Liver (tissue), 8 donors: ENCODE measurements at regions not wholly inside any gene's neighbourhood (a gene's known extent, or its start where the extent isn't known, plus 50 kb on each side); places are given as distances from the start of the nearest gene placed in this dataset.

Source experiments
- DNase-seq: peaks from one replicate; pipeline ENCODE4 v3.0.0-alpha.2; 2017; ENCODE audit warnings: low spot score
- H3K27ac ChIP-seq, 2 donors: one replicate each; pipeline ENCODE4 v1.7.0; 2013; ENCODE audit warnings: inconsistent platforms in 2 of 2, low read length in 2 of 2, control low read depth in 1 of 2, low read depth in 1 of 2, mild to moderate bottlenecking in 1 of 2
- H3K27me3 ChIP-seq, 4 donors: one replicate each; pipeline versions ENCODE4 v1.6.1 to v1.7.0; 2013; ENCODE audit warnings: low read length in 3 of 4, inconsistent platforms in 1 of 4, mild to moderate bottlenecking in 1 of 4, moderate library complexity in 1 of 4; ENCODE audit not compliant: control insufficient read depth in 4 of 4, insufficient read depth in 4 of 4
- H3K36me3 ChIP-seq, 4 donors: one replicate each; pipeline versions ENCODE4 v1.6.1 to v1.7.0; 2013; ENCODE audit warnings: low read length in 3 of 4, mild to moderate bottlenecking in 3 of 4, low read depth in 1 of 4, moderate library complexity in 1 of 4; ENCODE audit not compliant: control insufficient read depth in 4 of 4, insufficient read depth in 3 of 4
- H3K4me1 ChIP-seq, 4 donors: one replicate each; pipeline versions ENCODE4 v1.6.1 to v1.7.0; 2013; ENCODE audit warnings: low read length in 3 of 4, mild to moderate bottlenecking in 3 of 4, moderate library complexity in 1 of 4; ENCODE audit not compliant: control insufficient read depth in 4 of 4, insufficient read depth in 4 of 4
- H3K4me3 ChIP-seq, 3 donors: one replicate each; pipeline versions ENCODE4 v1.6.1 to v1.7.0; 2013; ENCODE audit warnings: low read length in 3 of 3, control low read depth in 1 of 3, low read depth in 1 of 3, mild to moderate bottlenecking in 1 of 3
- H3K9ac ChIP-seq, 2 donors: one replicate each; pipeline ENCODE4 v1.7.0; 2013; ENCODE audit warnings: low read length in 2 of 2, mild to moderate bottlenecking in 2 of 2, moderate library complexity in 2 of 2, control low read depth in 1 of 2, low read depth in 1 of 2
- H3K9me3 ChIP-seq, 4 donors: one replicate each; pipeline versions ENCODE4 v1.6.1 to v1.7.0; 2013; ENCODE audit warnings: low read length in 3 of 4; ENCODE audit not compliant: control insufficient read depth in 4 of 4
- EGR1 ChIP-seq, 2 donors: IDR thresholded peaks; 2 replicates each; pipeline ENCODE4 v1.6.1; 2016 to 2018; ENCODE audit warnings: antibody characterized with exemption in 2 of 2, low read depth in 2 of 2
- FOXA1 ChIP-seq: IDR thresholded peaks from 2 replicates; pipeline ENCODE4 v1.6.1; 2016; ENCODE audit warnings: antibody characterized with exemption
- FOXA2 ChIP-seq: IDR thresholded peaks from 2 replicates; pipeline ENCODE4 v1.6.1; 2016; ENCODE audit warnings: antibody characterized with exemption
- HNF4A ChIP-seq, 2 donors: conservative IDR thresholded peaks; 2 replicates each; pipeline ENCODE4 v1.6.1; 2016; ENCODE audit warnings: antibody characterized with exemption in 2 of 2, mild to moderate bottlenecking in 2 of 2
- NR2F2 ChIP-seq: IDR thresholded peaks from 2 replicates; pipeline ENCODE4 v1.6.1; 2016; ENCODE audit warnings: antibody characterized with exemption
- RAD21 ChIP-seq, 2 donors: IDR thresholded peaks; 2 replicates each; pipeline ENCODE4 v1.6.1; 2016; ENCODE audit warnings: antibody characterized with exemption in 2 of 2, mild to moderate bottlenecking in 2 of 2
- RXRA ChIP-seq, 2 donors: IDR thresholded peaks; 2 replicates each; pipeline ENCODE4 v1.6.1; 2017 to 2018; ENCODE audit warnings: antibody characterized with exemption in 2 of 2, mild to moderate bottlenecking in 1 of 2
- SP1 ChIP-seq: IDR thresholded peaks from 2 replicates; pipeline ENCODE4 v1.6.1; 2018; ENCODE audit warnings: antibody characterized with exemption, mild to moderate bottlenecking
- TAF1 ChIP-seq: conservative IDR thresholded peaks from 2 replicates; pipeline ENCODE4 v1.6.1; 2016; ENCODE audit warnings: antibody characterized with exemption, mild to moderate bottlenecking
- YY1 ChIP-seq: IDR thresholded peaks from 2 replicates; pipeline ENCODE4 v1.6.1; 2016; ENCODE audit warnings: antibody characterized with exemption, mild to moderate bottlenecking
- WGBS: extraction: QIAGEN DNeasy Blood & Tissue Kit; methylation state at CpG from one replicate; pipeline ENCODE4 v1.1.7; 2013; 5-methylcytosine and 5-hydroxymethylcytosine counted together
- TF ChIP-seq, protein P1 (sequence below): IDR thresholded peaks from 2 replicates; pipeline ENCODE4 v1.6.1; 2016; ENCODE audit warnings: antibody characterized with exemption, mild to moderate bottlenecking
- TF ChIP-seq, protein P2 (sequence below): fragments of 150-350 bp; IDR thresholded peaks from 2 replicates; pipeline ENCODE4 v1.5.1; 2017; ENCODE audit warnings: improper control_type of control experiment, low read depth, low read length; ENCODE audit not compliant: missing input control
- TF ChIP-seq, protein P3 (sequence below): IDR thresholded peaks from 2 replicates; pipeline ENCODE4 v1.6.1; 2016; ENCODE audit warnings: antibody characterized with exemption
- TF ChIP-seq, protein P4 (sequence below): IDR thresholded peaks from 2 replicates; pipeline ENCODE4 v1.6.1; 2016; ENCODE audit warnings: antibody characterized with exemption
- TF ChIP-seq, protein P5 (sequence below): IDR thresholded peaks from 2 replicates; pipeline ENCODE4 v1.6.1; 2016; ENCODE audit warnings: antibody characterized with exemption
- donor health status: healthy.
- donor health status: healthy.
- donor health status: healthy.
- donor health status: healthy.
- donor health status: healthy.

DNA sequence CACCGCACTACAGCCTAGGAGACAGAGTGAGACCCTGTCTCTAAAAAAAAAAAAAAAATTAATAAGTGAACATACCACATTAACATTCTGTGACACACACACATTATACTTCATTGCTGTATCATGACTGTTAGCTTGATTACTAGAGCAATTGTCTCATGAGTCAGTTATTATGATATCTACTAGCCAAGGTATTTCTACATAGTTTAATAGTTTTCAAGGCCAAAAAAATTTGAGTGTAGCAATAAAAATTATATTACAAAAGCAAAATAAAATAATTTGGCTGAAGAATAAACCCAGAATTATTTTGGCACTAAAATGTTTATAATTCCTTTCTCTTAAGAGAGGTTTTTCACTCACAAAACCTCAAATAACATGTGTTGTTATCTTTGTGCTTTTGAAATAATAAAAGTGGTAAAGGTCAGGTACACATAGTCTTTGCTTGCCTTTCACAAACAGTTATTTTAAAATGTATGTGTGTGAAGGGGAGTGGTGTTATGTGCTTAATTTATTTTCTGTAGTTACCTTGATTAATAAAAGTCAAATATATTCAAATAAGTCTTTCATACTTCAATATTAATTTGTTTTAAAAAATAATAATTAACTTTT is 136.9 kb upstream of the SPOPL start:
- no peaks in the 10 kb centered on the region for H3K36me3 ChIP-seq
- H3K9me3 ChIP-seq: no peaks in the 10 kb centered on the region
- peaks cover 0 to 3% (median 1%) of the 10 kb centered on the region in 4 donors for H3K4me1 ChIP-seq
- no peak overlapping the region for H3K9ac ChIP-seq
- no peak overlapping the region for H3K4me3 ChIP-seq
- peak; percentile 24 for TF ChIP-seq HNF4A (conservative IDR thresholded peaks at IDR 0.05)
- TF ChIP-seq, protein P1, sequence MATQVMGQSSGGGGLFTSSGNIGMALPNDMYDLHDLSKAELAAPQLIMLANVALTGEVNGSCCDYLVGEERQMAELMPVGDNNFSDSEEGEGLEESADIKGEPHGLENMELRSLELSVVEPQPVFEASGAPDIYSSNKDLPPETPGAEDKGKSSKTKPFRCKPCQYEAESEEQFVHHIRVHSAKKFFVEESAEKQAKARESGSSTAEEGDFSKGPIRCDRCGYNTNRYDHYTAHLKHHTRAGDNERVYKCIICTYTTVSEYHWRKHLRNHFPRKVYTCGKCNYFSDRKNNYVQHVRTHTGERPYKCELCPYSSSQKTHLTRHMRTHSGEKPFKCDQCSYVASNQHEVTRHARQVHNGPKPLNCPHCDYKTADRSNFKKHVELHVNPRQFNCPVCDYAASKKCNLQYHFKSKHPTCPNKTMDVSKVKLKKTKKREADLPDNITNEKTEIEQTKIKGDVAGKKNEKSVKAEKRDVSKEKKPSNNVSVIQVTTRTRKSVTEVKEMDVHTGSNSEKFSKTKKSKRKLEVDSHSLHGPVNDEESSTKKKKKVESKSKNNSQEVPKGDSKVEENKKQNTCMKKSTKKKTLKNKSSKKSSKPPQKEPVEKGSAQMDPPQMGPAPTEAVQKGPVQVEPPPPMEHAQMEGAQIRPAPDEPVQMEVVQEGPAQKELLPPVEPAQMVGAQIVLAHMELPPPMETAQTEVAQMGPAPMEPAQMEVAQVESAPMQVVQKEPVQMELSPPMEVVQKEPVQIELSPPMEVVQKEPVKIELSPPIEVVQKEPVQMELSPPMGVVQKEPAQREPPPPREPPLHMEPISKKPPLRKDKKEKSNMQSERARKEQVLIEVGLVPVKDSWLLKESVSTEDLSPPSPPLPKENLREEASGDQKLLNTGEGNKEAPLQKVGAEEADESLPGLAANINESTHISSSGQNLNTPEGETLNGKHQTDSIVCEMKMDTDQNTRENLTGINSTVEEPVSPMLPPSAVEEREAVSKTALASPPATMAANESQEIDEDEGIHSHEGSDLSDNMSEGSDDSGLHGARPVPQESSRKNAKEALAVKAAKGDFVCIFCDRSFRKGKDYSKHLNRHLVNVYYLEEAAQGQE: no peak
- no peak for TF ChIP-seq FOXA1
- TF ChIP-seq NR2F2: no peak
- peak in 1 of 2 donors; percentile 21 for TF ChIP-seq RXRA (IDR thresholded peaks at IDR 0.05)
- no peak overlapping the region for H3K27ac ChIP-seq
- WGBS: 98% methylated on average over 1 of the region's 1 CpG
- DNase-seq: no peak
- H3K27me3 ChIP-seq: no peaks in the 10 kb centered on the region

DNA sequence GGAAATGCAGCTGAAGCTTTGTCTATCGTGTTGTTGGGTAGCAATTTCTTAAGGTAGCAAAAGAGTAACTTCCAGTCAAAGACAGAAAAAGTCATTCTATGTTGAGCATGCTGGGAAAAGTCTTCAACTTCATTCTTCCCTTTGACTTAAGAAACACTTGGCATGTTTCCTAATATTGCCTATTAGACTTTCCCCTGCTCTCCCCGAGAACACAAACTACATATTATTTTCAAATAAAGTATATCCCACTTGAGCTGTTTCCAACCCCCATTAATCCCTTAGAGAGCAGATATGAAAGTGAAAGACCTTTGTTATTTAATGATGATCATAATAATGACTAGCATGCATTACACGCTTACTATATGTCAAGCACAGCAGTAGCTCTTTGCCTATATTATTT is 136.0 kb upstream of the SPOPL start:
- no peaks in the 10 kb centered on the region for H3K27me3 ChIP-seq
- no peaks in the 10 kb centered on the region for H3K9me3 ChIP-seq
- peaks cover 0 to 3% (median 1%) of the 10 kb centered on the region in 4 donors for H3K4me1 ChIP-seq
- H3K4me3 ChIP-seq: no peak overlapping the region
- 81% methylated on average over 3 of the region's 3 CpGs for WGBS
- H3K27ac ChIP-seq: no peak overlapping the region
- H3K36me3 ChIP-seq: no peaks in the 10 kb centered on the region
- no peak overlapping the region for H3K9ac ChIP-seq
- TF ChIP-seq SP1 (no peak), TAF1 (no peak), RAD21 (IDR thresholded peaks at IDR 0.05) (no peak), EGR1 (IDR thresholded peaks at IDR 0.05; ENCODE audit: low read depth in 2 of 2) (no peak), FOXA2 (no peak), YY1 (no peak), NR2F2 (no peak)
- TF ChIP-seq, protein P2, sequence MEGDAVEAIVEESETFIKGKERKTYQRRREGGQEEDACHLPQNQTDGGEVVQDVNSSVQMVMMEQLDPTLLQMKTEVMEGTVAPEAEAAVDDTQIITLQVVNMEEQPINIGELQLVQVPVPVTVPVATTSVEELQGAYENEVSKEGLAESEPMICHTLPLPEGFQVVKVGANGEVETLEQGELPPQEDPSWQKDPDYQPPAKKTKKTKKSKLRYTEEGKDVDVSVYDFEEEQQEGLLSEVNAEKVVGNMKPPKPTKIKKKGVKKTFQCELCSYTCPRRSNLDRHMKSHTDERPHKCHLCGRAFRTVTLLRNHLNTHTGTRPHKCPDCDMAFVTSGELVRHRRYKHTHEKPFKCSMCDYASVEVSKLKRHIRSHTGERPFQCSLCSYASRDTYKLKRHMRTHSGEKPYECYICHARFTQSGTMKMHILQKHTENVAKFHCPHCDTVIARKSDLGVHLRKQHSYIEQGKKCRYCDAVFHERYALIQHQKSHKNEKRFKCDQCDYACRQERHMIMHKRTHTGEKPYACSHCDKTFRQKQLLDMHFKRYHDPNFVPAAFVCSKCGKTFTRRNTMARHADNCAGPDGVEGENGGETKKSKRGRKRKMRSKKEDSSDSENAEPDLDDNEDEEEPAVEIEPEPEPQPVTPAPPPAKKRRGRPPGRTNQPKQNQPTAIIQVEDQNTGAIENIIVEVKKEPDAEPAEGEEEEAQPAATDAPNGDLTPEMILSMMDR: no peak
- TF ChIP-seq, protein P3, sequence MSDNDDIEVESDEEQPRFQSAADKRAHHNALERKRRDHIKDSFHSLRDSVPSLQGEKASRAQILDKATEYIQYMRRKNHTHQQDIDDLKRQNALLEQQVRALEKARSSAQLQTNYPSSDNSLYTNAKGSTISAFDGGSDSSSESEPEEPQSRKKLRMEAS: no peak
- DNase-seq: no peak

DNA sequence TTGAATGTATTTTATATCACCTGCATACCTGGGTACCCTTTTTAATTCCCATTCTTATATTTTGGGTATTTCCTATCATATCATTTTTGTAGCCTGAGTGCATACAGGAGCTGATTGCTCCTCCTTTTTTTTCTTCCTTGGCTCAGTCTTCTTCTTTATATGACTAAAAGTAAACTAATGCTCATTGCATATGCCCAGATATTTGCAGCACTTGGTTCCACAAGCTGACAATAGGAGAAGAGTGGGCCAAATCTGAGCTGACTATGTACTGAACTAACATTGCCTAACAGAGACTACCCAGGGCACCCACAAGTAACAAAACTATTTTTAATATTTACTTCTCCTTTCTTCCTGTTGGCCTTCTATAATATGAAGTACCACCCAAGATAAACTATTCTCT is 131.7 kb upstream of the SPOPL start:
- Histone ChIP-seq H3K4me1 (peaks cover 0 to 3% (median 0%) of the 10 kb centered on the region in 4 donors), H3K27ac (no peak overlapping the region), H3K9ac (no peak overlapping the region), H3K27me3 (no peaks in the 10 kb centered on the region), H3K36me3 (no peaks in the 10 kb centered on the region), H3K4me3 (no peak overlapping the region), H3K9me3 (no peaks in the 10 kb centered on the region)
- no peak for TF ChIP-seq RXRA (IDR thresholded peaks at IDR 0.05)
- TF ChIP-seq, protein P4, sequence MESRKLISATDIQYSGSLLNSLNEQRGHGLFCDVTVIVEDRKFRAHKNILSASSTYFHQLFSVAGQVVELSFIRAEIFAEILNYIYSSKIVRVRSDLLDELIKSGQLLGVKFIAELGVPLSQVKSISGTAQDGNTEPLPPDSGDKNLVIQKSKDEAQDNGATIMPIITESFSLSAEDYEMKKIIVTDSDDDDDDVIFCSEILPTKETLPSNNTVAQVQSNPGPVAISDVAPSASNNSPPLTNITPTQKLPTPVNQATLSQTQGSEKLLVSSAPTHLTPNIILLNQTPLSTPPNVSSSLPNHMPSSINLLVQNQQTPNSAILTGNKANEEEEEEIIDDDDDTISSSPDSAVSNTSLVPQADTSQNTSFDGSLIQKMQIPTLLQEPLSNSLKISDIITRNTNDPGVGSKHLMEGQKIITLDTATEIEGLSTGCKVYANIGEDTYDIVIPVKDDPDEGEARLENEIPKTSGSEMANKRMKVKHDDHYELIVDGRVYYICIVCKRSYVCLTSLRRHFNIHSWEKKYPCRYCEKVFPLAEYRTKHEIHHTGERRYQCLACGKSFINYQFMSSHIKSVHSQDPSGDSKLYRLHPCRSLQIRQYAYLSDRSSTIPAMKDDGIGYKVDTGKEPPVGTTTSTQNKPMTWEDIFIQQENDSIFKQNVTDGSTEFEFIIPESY: no peak
- no peak for TF ChIP-seq NR2F2
- TF ChIP-seq, protein P2: no peak
- TF ChIP-seq EGR1 (IDR thresholded peaks at IDR 0.05; ENCODE audit: low read depth in 2 of 2): no peak
- TF ChIP-seq HNF4A (conservative IDR thresholded peaks at IDR 0.05): no peak
- no peak for TF ChIP-seq FOXA1
- TF ChIP-seq, protein P5, sequence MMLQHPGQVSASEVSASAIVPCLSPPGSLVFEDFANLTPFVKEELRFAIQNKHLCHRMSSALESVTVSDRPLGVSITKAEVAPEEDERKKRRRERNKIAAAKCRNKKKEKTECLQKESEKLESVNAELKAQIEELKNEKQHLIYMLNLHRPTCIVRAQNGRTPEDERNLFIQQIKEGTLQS: no peak
- no peak for DNase-seq
